ENCODE measurements at regions not wholly inside any gene's neighbourhood (a gene's known extent, or its start where the extent isn't known, plus 50 kb on each side); places are given as distances from the start of the nearest gene placed in this dataset.

DNA sequence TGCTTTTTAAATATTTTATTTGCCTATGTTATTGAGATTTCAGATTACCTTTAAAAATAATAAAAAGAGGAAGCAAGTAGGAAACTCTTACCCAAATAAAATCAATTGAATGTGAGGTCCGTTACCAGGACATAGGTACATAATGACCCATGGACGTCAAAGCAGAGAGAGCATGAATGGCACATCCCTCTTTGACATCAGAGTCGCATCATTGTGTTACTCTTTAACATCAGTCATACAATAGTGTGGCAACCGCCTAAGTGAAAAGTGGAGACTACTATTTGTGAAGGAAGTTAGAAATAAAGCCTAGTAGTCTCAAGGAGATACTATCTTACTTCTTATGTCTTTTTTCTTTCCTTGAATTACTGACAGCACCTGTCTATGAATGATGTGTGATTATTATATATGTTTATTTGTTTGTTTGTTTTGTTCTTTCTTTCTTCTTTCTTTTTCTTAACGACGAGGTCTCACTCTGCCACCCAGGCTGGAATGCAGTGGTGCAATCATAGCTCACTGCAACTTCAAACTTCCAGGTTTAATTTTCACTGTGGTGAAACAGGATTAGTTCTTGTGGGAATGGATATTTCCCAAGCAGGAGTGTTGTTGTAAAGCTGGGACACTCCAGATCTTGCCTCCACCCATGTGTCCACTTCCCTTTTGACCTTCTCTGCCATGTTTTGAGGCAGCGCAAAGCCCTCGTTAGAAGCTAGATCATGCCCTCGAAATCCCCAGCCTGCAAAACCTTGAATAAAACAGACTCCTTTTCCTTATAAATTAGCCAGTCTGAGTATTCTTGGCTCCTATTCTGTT, 407.2 kb upstream of the NETO1 start:
- no peak for DNase-seq

- no peak for DNase-seq
Observed at GRCh38 chr18:73270920-73271634, 403.3 kb upstream of the NETO1 start.

GRCh38 chr18:73264562-73264921, 396.8 kb upstream of the NETO1 start:
- DNase-seq = no peak

GRCh38 chr18:73261923-73262322, 394.1 kb upstream of the NETO1 start:
- DNase-seq = no peak

- no peak for DNase-seq
Observed at GRCh38 chr18:73261243-73261642, 393.5 kb upstream of the NETO1 start.

- DNase-seq = no peak
Observed at GRCh38 chr18:73258375-73259087, 390.7 kb upstream of the NETO1 start.

- no peak for DNase-seq
Observed at GRCh38 chr18:73254564-73254963, 386.8 kb upstream of the NETO1 start.

DNA sequence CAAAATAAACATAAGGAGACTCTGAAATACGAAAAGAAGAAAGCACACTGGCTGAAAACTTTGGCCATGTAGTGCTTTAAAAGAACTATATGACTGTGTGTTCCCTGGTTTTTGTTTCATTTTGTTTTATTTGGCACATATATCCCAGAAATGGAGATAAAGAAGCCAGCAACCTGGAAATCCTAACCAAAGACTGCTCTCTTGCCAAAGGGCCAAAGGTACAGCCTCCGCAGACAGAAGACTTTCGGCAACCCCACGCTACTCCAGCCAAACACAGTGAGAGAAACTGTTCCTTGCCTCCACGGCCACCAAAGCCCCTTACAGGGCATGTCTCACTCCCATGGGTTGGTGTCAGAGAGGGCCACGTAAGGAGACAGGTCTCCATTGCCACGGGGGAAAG, 381.2 kb upstream of the NETO1 start:
- no peak for DNase-seq

- no peak for DNase-seq
Observed at GRCh38 chr18:73246763-73247162, 379.0 kb upstream of the NETO1 start.

GRCh38 chr18:73245345-73245744, 377.6 kb upstream of the NETO1 start:
- DNase-seq = no peak

GRCh38 chr18:73244401-73244800, 376.6 kb upstream of the NETO1 start:
- no peak for DNase-seq

GRCh38 chr18:73240899-73241298, 373.1 kb upstream of the NETO1 start:
- DNase-seq = no peak

GRCh38 chr18:73235921-73236320, 368.1 kb upstream of the NETO1 start:
- DNase-seq = no peak

DNA sequence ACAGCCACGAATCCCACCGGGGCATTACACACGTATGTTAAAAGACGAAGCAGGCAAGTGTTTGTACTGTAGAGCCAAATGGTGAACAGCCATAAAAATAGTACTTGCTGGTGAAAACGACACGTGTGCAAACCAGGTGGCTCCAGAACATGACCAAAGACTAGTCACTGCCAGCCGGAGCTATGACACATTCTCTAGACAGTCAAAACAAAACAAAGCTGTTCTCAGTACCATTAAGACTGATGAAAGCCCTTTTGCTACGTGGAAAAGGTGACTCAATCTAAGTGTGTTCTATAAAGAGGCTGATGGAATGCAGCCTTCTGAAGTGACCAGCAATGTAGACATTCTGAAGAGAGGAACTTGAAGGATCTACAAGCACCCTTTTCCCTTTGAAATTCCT, 367.7 kb upstream of the NETO1 start:
- no peak for DNase-seq

GRCh38 chr18:73232933-73233332, 365.1 kb upstream of the NETO1 start:
- DNase-seq = no peak

DNA sequence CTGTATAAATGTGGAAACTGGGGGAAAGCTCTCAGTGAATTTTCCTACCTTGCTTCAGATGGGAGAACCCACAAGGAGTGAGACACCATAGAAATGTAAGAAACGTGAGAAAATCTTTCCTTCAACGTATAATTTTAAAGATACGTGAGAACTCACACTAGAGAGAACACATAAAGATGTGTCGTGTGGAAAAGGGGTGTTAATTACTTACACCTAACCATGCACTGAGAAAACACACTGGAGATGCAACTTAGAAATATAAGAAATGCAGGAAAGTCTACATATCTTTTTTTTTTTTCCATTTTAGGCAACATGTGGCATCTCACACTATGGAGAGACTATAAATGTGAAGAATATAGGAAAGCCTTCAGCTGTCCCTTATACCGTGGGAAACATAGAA, 352.9 kb upstream of the NETO1 start:
- DNase-seq = no peak

GRCh38 chr18:73218293-73218692, 350.5 kb upstream of the NETO1 start:
- DNase-seq = no peak

- DNase-seq = no peak
Observed at GRCh38 chr18:73214970-73215369, 347.2 kb upstream of the NETO1 start.

- no peak for DNase-seq
Observed at GRCh38 chr18:73212442-73212841, 344.7 kb upstream of the NETO1 start.

DNA sequence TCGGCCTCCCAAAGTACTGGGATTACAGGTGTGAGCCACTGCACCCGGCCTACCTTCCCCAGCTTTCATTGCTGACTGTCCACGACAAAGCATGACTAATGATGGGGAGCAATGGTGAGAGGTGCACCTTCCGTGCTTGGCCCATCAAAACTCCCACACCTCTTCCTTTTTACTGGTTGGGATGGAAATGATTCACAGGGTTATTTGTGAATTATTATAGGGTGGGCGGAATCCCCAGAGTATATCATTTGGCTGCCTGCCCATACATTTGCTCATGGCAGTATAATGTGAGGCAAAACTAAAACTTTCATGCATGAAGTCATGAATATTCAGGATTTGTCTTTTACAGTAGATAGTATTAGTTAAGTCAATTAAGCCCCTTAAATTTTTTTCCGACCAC, 334.2 kb upstream of the NETO1 start:
- no peak for DNase-seq

DNA sequence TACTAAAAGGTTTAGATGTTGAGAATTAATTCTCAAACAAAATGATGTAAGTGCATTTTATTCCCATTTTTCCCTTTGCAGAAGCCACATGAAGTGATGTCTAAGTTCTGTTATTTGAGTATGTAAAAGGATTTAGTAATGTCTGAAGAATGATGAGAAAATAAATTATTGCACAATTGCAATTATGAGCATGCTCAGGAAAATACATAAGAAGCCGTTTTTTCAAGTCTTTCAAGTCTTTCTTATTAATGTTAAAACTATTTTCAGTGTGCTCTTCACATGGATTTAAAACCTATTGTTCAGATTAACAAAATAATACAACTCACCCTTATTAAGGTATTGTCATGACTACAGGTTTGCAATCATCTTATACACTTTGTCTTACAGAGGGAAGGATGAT, 331.4 kb upstream of the NETO1 start:
- DNase-seq = no peak

DNA sequence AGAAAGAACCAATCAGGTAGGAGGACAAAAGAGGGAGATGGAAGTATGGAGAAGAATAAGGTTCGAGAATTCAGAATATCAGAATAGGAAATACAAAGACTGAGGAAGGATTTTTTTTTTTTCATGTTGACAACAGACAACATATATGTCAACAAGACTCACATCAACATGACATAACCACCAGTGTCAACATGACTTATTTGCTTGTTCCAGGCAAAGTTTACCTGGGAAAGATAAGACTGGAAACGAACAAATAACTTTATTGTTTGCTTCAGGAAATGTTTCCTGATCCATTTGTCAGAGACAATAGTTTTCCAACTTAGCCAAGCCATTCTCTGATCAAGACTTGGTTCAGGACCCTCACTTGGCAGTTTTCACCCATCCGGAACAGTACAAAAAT, 321.9 kb upstream of the NETO1 start:
- DNase-seq = no peak

GRCh38 chr18:73168236-73168635, 300.4 kb upstream of the NETO1 start:
- DNase-seq = no peak

GRCh38 chr18:73164430-73164829, 296.6 kb upstream of the NETO1 start:
- DNase-seq = no peak
